ENCODE measurements at regions not wholly inside any gene's neighbourhood (a gene's known extent, or its start where the extent isn't known, plus 50 kb on each side); places are given as distances from the start of the nearest gene placed in this dataset.

GRCh38 chr9:107982745-107983144 is 493.2 kb upstream of the KLF4 start:
- Histone ChIP-seq H3K79me2 (ENCODE audit: insufficient read depth, low read length) (no peaks in the 10 kb centered on the region), H3K36me3 (replicated peaks in 1 of 2; ENCODE audit: control insufficient read depth in 1 of 2, insufficient read depth in 2 of 2, low read length in 2 of 2) (no peaks in the 10 kb centered on the region), H3K4me2 (ENCODE audit: low read depth, low read length) (no peak overlapping the region), H3K9ac (ENCODE audit: insufficient read depth, low read depth, low read length) (no peak overlapping the region), H2AFZ (ENCODE audit: low read length) (no peak overlapping the region), H3K27me3 (ENCODE audit: control insufficient read depth in 1 of 2, insufficient read depth in 2 of 2, low read length in 2 of 2) (no peaks in the 10 kb centered on the region), H3K9me3 (ENCODE audit: low read length) (no peaks in the 10 kb centered on the region), H4K20me1 (ENCODE audit: insufficient read depth, low read length) (no peaks in the 10 kb centered on the region), H3K27ac (ENCODE audit: extremely low read length, insufficient read depth, low read length) (no peak overlapping the region), H3K4me1 (ENCODE audit: insufficient read depth, low read length) (no peaks in the 10 kb centered on the region), H3K4me3 (replicated peaks in 1 of 3; ENCODE audit: insufficient read depth in 1 of 3, low read depth in 2 of 3, low read length in 3 of 3) (no peak overlapping the region)
- no peak for ATAC-seq
- CTCF ChIA-PET (ENCODE audit: low intra/inter-chr PET ratio, low total read pairs), result no interaction called here
- no TSS peak for BruUV-seq (replicated peaks)
- POLR2A ChIA-PET, result no interaction called here
- intact Hi-C loops (cut with micrococcal nuclease; ENCODE audit: unreplicated experiment), result no loop called here
- 6% methylated on average over 3 of the region's 3 CpGs for WGBS (ENCODE audit: low lambda C conversion rate)
- in situ Hi-C loops (cut with HindIII; ENCODE audit: extremely low pct_ligation_motif_present, low pct_unique_long_range_greater_than_20kb), result no loop called here
- no peak for FAIRE-seq
- TF ChIP-seq ATAD3A (CRISPR knock-in tag; IDR thresholded peaks at IDR 0.05), result no peak
- TF ChIP-seq ZNF337 (CRISPR knock-in tag; IDR thresholded peaks at IDR 0.05; ENCODE audit: borderline replicate concordance, low read depth), result no peak
- no peak for TF ChIP-seq PREB (CRISPR knock-in tag; IDR thresholded peaks at IDR 0.05)
- TF ChIP-seq ZNF317 (CRISPR knock-in tag; IDR thresholded peaks at IDR 0.05), result no peak
- no peak for TF ChIP-seq KMT2B (CRISPR knock-in tag; IDR thresholded peaks at IDR 0.05)
- no peak for DNase-seq (ENCODE audit: low spot score)

GRCh38 chr9:107982001-107982400 is 492.4 kb upstream of the KLF4 start:
- Histone ChIP-seq H2AFZ (ENCODE audit: low read length) (no peak overlapping the region), H3K9me3 (ENCODE audit: low read length) (no peaks in the 10 kb centered on the region), H3K79me2 (ENCODE audit: insufficient read depth, low read length) (no peaks in the 10 kb centered on the region), H3K27ac (ENCODE audit: extremely low read length, insufficient read depth, low read length) (no peak overlapping the region), H3K36me3 (replicated peaks in 1 of 2; ENCODE audit: control insufficient read depth in 1 of 2, insufficient read depth in 2 of 2, low read length in 2 of 2) (no peaks in the 10 kb centered on the region), H4K20me1 (ENCODE audit: insufficient read depth, low read length) (no peaks in the 10 kb centered on the region), H3K9ac (ENCODE audit: insufficient read depth, low read depth, low read length) (no peak overlapping the region), H3K4me1 (ENCODE audit: insufficient read depth, low read length) (no peaks in the 10 kb centered on the region), H3K4me3 (replicated peaks in 1 of 3; ENCODE audit: insufficient read depth in 1 of 3, low read depth in 2 of 3, low read length in 3 of 3) (no peak overlapping the region), H3K27me3 (ENCODE audit: control insufficient read depth in 1 of 2, insufficient read depth in 2 of 2, low read length in 2 of 2) (no peaks in the 10 kb centered on the region), H3K4me2 (ENCODE audit: low read depth, low read length) (no peak overlapping the region)
- intact Hi-C loops (cut with micrococcal nuclease; ENCODE audit: unreplicated experiment) (no loop called here), in situ Hi-C loops (cut with HindIII; ENCODE audit: extremely low pct_ligation_motif_present, low pct_unique_long_range_greater_than_20kb) (no loop called here)
- no peak for DNase-seq (ENCODE audit: low spot score)
- WGBS (ENCODE audit: low lambda C conversion rate), result 6% methylated on average over 1 of the region's 1 CpG
- FAIRE-seq, result no peak
- ChIA-PET CTCF (ENCODE audit: low intra/inter-chr PET ratio, low total read pairs) (no interaction called here), POLR2A (no interaction called here)
- no peak for ATAC-seq
- no TSS peak for BruUV-seq (replicated peaks)
- TF ChIP-seq ZNF605 (CRISPR knock-in tag; IDR thresholded peaks at IDR 0.05) (no peak), IRF1 (CRISPR knock-in tag; IDR thresholded peaks at IDR 0.05; ENCODE audit: low read depth) (no peak), ZMAT5 (CRISPR knock-in tag; IDR thresholded peaks at IDR 0.05; ENCODE audit: borderline replicate concordance, low read depth) (no peak), ZNF550 (CRISPR knock-in tag; IDR thresholded peaks at IDR 0.05; ENCODE audit: borderline replicate concordance) (no peak), SMARCC2 (IDR thresholded peaks at IDR 0.05) (no peak), NFRKB (IDR thresholded peaks at IDR 0.05) (no peak), AHDC1 (CRISPR knock-in tag; IDR thresholded peaks at IDR 0.05; ENCODE audit: borderline replicate concordance) (no peak)

All from HepG2 (cell line).